ENCODE measurements at regions not wholly inside any gene's neighbourhood (a gene's known extent, or its start where the extent isn't known, plus 50 kb on each side); places are given as distances from the start of the nearest gene placed in this dataset.

DNA sequence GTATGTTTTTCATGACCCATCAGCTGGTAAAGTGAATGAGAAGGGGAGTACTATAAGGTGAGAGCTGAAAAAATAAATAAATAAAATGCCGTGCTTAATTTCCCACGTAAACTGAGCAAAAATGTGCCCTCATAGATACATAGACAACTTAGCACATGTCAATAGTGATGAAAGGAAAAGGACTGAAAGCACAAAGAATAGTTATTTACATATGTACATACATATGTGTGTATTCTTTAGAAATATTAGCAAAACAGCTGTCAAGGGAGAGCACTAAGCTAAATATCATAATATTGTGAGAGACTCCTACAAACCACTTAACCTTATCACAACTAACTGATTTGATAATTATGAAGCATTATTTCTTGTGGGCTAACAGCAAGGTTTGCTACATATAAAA, 213.6 kb upstream of the FTMT start:
- TF ChIP-seq REST (IDR thresholded peaks at IDR 0.05; ENCODE audit: low read depth, low read length): no peak
- TF ChIP-seq MXI1 (IDR thresholded peaks at IDR 0.05; ENCODE audit: low read depth, low read length): no peak
- no peak for TF ChIP-seq JUND (IDR thresholded peaks at IDR 0.05)
- no peak for TF ChIP-seq TEAD4 (IDR thresholded peaks at IDR 0.05; ENCODE audit: borderline replicate concordance, insufficient read depth)
- no peak for TF ChIP-seq RFX5 (IDR thresholded peaks at IDR 0.05; ENCODE audit: low read length)
- TF ChIP-seq, protein P1, sequence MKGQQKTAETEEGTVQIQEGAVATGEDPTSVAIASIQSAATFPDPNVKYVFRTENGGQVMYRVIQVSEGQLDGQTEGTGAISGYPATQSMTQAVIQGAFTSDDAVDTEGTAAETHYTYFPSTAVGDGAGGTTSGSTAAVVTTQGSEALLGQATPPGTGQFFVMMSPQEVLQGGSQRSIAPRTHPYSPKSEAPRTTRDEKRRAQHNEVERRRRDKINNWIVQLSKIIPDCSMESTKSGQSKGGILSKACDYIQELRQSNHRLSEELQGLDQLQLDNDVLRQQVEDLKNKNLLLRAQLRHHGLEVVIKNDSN (IDR thresholded peaks at IDR 0.05; ENCODE audit: borderline replicate concordance, low read depth): no peak
- TF ChIP-seq RXRA (IDR thresholded peaks at IDR 0.05; ENCODE audit: borderline replicate concordance, low read depth): no peak
- TF ChIP-seq CHD2 (IDR thresholded peaks at IDR 0.05; ENCODE audit: low read length, partially characterized antibody): no peak
- no peak for TF ChIP-seq SIN3A (IDR thresholded peaks at IDR 0.05; ENCODE audit: borderline replicate concordance, low read depth, low read length)
- TF ChIP-seq TAF1 (IDR thresholded peaks at IDR 0.05; ENCODE audit: borderline replicate concordance, low read depth, low read length): no peak
- no peak for TF ChIP-seq PBX3 (IDR thresholded peaks at IDR 0.05)
- TF ChIP-seq YY1 (IDR thresholded peaks at IDR 0.05; ENCODE audit: low read depth): no peak
- no peak for TF ChIP-seq NRF1 (IDR thresholded peaks at IDR 0.05; ENCODE audit: low read depth, low read length)
- TF ChIP-seq MAX (IDR thresholded peaks at IDR 0.05; ENCODE audit: low read depth): no peak
- TF ChIP-seq TCF12 (IDR thresholded peaks at IDR 0.05): no peak
- no peak for TF ChIP-seq FOXM1 (IDR thresholded peaks at IDR 0.05; ENCODE audit: low read depth)
- Histone ChIP-seq H3K9ac (no peak overlapping the region), H3K4me3 (ENCODE audit: low read depth in 2 of 2, low read length in 1 of 2) (no peak overlapping the region), H3K79me2 (ENCODE audit: insufficient read depth) (no peaks in the 10 kb centered on the region), H3K4me2 (no peak overlapping the region), H3K9me2 (no peaks in the 10 kb centered on the region), H3K27ac (ENCODE audit: low read depth in 2 of 2, low read length in 1 of 2) (no peak overlapping the region), H3K27me3 (ENCODE audit: insufficient read depth) (no peaks in the 10 kb centered on the region), H2AFZ (ENCODE audit: low read depth) (no peak overlapping the region), H3F3A (replicated peaks; ENCODE audit: insufficient read depth) (no peaks in the 10 kb centered on the region), H3K36me3 (replicated peaks in 1 of 2; ENCODE audit: control insufficient read depth in 1 of 2, insufficient read depth in 2 of 2, low read length in 1 of 2) (no peaks in the 10 kb centered on the region), H3K9me3 (no peaks in the 10 kb centered on the region), H4K20me1 (ENCODE audit: insufficient read depth) (no peaks in the 10 kb centered on the region), H3K4me1 (ENCODE audit: control insufficient read depth in 1 of 2, insufficient read depth in 2 of 2, low read depth in 1 of 2, low read length in 1 of 2) (no peaks in the 10 kb centered on the region; a peak in 2 of 4 replicates)
- ChIA-PET CTCF (no interaction called here), POLR2A (no interaction called here)
- no peak for DNase-seq
- WGBS (ENCODE audit: low lambda C conversion rate): 73% methylated on average over 2 of the region's 2 CpGs

Measured in SK-N-SH (cell line).